ENCODE measurements at regions not wholly inside any gene's neighbourhood (a gene's known extent, or its start where the extent isn't known, plus 50 kb on each side); places are given as distances from the start of the nearest gene placed in this dataset.

DNA sequence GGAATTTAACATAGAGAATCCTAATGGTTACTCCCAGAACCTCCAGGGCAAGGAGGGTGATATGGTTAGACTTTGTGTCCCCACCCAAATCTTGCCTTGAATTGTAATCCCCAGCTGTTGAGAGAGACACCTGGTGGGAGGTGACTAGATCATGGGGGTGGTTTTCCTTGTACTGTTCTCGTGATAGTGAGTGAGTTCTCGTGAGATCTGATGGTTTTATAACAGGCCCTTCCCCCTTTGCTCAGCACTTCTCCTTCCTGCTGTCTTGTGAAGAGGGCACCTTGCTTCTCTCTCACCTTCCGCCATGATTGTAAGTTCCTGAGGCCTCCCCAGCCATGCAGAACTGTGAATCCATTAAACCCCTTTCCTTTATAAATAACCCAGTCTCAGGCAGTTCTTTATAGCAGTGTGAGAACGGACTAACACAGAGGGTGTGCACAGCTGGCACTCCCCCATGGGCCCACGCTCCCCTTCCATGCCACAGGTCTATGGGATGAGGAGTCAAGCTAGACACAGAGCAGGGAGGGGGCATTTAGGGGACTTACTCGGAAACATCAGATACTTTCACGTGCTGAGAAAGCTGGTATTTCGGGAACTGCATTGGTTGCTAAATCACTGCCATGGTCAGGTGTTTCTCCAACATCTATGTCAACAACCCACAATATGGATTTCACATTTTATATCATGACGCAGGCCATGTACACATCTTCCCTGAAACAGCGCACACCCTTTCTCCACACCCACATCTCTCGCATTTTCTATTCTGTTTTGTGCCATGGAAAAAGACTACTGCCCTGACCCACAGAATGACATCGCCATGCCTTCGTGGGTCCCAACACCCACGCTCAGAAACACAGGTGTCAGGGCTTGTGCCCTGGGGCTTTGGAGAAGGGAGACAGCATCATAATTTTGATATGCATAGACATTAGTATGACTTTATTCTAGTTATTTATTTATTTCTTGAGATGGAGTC is 199.1 kb upstream of the GSE1 start:
- ATAC-seq (ENCODE audit: insufficient read depth, low read depth) (no peak), DNase-seq (peak; percentile 10)
- Histone ChIP-seq H3K9ac (ENCODE audit: low read depth, low read length) (no peak overlapping the region), H3K79me2 (ENCODE audit: insufficient read depth, low read length) (no peaks in the 10 kb centered on the region), H3K4me1 (ENCODE audit: insufficient read depth, low read length) (peaks cover 16% of the 10 kb centered on the region), H3K4me3 (ENCODE audit: low read depth in 1 of 2, low read length in 2 of 2) (no peak overlapping the region), H4K20me1 (ENCODE audit: insufficient read depth, low read length) (no peaks in the 10 kb centered on the region), H3K4me2 (ENCODE audit: insufficient read depth, low read length) (no peak overlapping the region), H2AFZ (ENCODE audit: low read depth, low read length) (no peak overlapping the region), H3K27ac (ENCODE audit: low read length) (no peak overlapping the region), H3K9me3 (ENCODE audit: insufficient read depth, low read length, severe bottlenecking) (peaks cover 5% of the 10 kb centered on the region), H3K36me3 (ENCODE audit: insufficient read depth, low read length) (no peaks in the 10 kb centered on the region), H3K27me3 (ENCODE audit: insufficient read depth, low read length, poor library complexity) (no peaks in the 10 kb centered on the region)
- no peak for TF ChIP-seq EZH2 (IDR thresholded peaks at IDR 0.05; ENCODE audit: borderline replicate concordance, low read depth, low read length, severe bottlenecking)
- TF ChIP-seq, protein P1, sequence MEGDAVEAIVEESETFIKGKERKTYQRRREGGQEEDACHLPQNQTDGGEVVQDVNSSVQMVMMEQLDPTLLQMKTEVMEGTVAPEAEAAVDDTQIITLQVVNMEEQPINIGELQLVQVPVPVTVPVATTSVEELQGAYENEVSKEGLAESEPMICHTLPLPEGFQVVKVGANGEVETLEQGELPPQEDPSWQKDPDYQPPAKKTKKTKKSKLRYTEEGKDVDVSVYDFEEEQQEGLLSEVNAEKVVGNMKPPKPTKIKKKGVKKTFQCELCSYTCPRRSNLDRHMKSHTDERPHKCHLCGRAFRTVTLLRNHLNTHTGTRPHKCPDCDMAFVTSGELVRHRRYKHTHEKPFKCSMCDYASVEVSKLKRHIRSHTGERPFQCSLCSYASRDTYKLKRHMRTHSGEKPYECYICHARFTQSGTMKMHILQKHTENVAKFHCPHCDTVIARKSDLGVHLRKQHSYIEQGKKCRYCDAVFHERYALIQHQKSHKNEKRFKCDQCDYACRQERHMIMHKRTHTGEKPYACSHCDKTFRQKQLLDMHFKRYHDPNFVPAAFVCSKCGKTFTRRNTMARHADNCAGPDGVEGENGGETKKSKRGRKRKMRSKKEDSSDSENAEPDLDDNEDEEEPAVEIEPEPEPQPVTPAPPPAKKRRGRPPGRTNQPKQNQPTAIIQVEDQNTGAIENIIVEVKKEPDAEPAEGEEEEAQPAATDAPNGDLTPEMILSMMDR (IDR thresholded peaks at IDR 0.05; ENCODE audit: borderline replicate concordance, extremely low read depth, low read length, poor library complexity, severe bottlenecking) = no peak

DNA sequence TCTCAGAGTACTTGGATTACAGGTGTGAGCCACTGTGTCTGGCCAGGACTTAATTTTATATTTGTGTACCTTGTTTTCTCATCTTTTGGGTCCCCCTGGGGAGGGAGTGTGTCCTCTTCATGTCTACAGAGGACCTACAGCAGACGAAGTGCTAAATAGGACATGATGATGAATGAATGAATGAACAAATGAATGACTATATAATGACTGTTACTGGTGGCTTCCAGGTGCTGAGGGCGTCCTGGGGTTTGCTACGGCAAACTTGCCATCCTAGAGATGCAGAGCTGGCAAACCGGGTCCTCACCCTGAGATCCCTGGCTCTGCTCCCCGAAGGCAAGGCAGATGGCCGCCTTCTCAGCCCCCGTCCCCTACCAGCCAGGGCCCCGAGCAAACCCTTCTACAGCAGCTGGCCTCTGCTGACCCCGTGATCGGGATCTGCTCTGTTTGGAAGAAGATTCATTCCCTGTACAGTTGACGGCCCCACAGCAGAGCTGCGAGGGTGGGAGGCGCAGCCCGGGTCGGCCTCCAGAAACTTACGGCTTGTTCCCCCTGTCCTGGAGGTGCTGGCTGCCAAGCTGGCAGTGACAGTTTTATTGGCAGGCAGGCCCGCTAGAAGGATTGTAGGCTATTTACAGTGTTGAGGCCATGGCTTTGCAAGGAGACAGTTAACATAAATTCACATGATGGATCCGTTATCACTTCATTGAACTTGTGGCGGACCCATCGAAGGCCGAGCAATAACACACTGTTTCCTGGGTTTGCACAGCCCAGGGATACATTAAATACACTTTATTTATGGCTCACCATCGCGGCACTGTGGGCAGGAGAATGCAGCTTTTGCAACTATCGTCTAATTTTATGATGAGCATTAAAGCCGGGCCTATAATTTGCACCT is 197.7 kb upstream of the GSE1 start:
- no peak overlapping the region for H3K4me3 ChIP-seq (ENCODE audit: low read depth in 1 of 2, low read length in 2 of 2)
- no peak overlapping the region for H3K27ac ChIP-seq (ENCODE audit: low read length)
- no peaks in the 10 kb centered on the region for H3K27me3 ChIP-seq (ENCODE audit: insufficient read depth, low read length, poor library complexity)
- no peaks in the 10 kb centered on the region for H3K36me3 ChIP-seq (ENCODE audit: insufficient read depth, low read length)
- H3K9me3 ChIP-seq (ENCODE audit: insufficient read depth, low read length, severe bottlenecking) = peaks cover 5% of the 10 kb centered on the region
- H3K9ac ChIP-seq (ENCODE audit: low read depth, low read length) = no peak overlapping the region
- peaks cover 16% of the 10 kb centered on the region for H3K4me1 ChIP-seq (ENCODE audit: insufficient read depth, low read length)
- no peak for TF ChIP-seq EZH2 (IDR thresholded peaks at IDR 0.05; ENCODE audit: borderline replicate concordance, low read depth, low read length, severe bottlenecking)
- TF ChIP-seq, protein P1 (IDR thresholded peaks at IDR 0.05; ENCODE audit: borderline replicate concordance, extremely low read depth, low read length, poor library complexity, severe bottlenecking) = no peak
- H3K4me2 ChIP-seq (ENCODE audit: insufficient read depth, low read length) = no peak overlapping the region
- ATAC-seq (ENCODE audit: insufficient read depth, low read depth) = no peak
- no peaks in the 10 kb centered on the region for H4K20me1 ChIP-seq (ENCODE audit: insufficient read depth, low read length)
- no peaks in the 10 kb centered on the region for H3K79me2 ChIP-seq (ENCODE audit: insufficient read depth, low read length)
- DNase-seq = peak; percentile 3
- H2AFZ ChIP-seq (ENCODE audit: low read depth, low read length) = no peak overlapping the region

DNA sequence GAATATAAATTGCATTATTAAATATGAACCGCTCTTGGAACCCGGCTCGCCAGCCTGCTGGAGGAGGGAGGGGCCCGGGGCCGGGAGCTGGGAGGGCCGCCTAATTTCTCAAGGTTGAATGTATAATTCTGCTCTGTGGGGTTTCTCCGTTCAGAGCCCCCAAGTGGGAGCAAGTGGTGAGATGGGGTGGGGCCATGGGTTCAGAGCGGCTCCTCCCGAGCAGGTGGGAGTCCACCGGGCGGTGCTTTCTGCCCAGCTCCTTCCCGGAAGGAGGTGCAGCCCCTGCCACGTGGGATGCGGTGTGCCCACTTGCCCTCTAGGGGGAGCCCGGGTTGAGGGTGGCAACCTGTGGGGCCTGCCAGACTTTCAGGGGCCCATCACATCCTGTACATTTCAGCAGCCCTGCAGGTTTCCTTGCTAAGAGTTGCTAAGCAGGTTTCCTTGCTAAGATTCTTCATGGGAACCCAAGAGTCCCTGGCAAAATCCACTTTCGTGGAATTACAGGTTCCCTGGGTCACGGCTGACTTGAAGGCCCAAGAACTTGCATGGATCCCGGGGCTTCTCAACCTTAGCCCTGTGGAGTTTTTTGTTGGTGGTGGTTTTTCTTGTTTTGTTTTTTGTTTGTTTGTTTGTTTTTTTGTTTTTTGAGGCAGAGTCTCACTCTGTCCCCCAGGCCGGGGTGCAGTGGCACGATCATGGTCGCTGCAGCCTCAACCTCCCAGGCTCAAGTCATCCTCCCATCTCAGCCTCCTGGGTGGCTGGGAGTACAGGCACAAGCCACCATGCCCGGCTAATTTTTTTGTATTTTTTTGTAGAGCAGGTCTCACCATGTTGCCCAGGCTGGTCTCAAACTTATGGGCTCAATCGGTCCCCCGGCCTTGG is 196.7 kb upstream of the GSE1 start:
- peak overlapping the region; percentile 72 for H3K27ac ChIP-seq (ENCODE audit: low read length)
- TF ChIP-seq, protein P1 (IDR thresholded peaks at IDR 0.05; ENCODE audit: borderline replicate concordance, extremely low read depth, low read length, poor library complexity, severe bottlenecking) = peak; percentile 94
- no peak for TF ChIP-seq EZH2 (IDR thresholded peaks at IDR 0.05; ENCODE audit: borderline replicate concordance, low read depth, low read length, severe bottlenecking)
- peak; percentile 96 for ATAC-seq (ENCODE audit: insufficient read depth, low read depth)
- peak overlapping the region; percentile 64 for H2AFZ ChIP-seq (ENCODE audit: low read depth, low read length)
- H3K36me3 ChIP-seq (ENCODE audit: insufficient read depth, low read length) = no peaks in the 10 kb centered on the region
- H3K27me3 ChIP-seq (ENCODE audit: insufficient read depth, low read length, poor library complexity) = no peaks in the 10 kb centered on the region
- H3K9ac ChIP-seq (ENCODE audit: low read depth, low read length) = peak overlapping the region; percentile 42
- peak; percentile 91 for DNase-seq
- peaks cover 16% of the 10 kb centered on the region for H3K4me1 ChIP-seq (ENCODE audit: insufficient read depth, low read length)
- H3K4me2 ChIP-seq (ENCODE audit: insufficient read depth, low read length) = no peak overlapping the region
- no peak overlapping the region for H3K4me3 ChIP-seq (ENCODE audit: low read depth in 1 of 2, low read length in 2 of 2)
- H3K79me2 ChIP-seq (ENCODE audit: insufficient read depth, low read length) = no peaks in the 10 kb centered on the region
- no peaks in the 10 kb centered on the region for H4K20me1 ChIP-seq (ENCODE audit: insufficient read depth, low read length)
- peaks cover 5% of the 10 kb centered on the region for H3K9me3 ChIP-seq (ENCODE audit: insufficient read depth, low read length, severe bottlenecking)
